ENCODE measurements at regions not wholly inside any gene's neighbourhood (a gene's known extent, or its start where the extent isn't known, plus 50 kb on each side); places are given as distances from the start of the nearest gene placed in this dataset.

- Histone ChIP-seq H3K36me3 (no peaks in the 10 kb centered on the region), H3K9me3 (no peaks in the 10 kb centered on the region), H3K27ac (peak overlapping the region; percentile 45 to 85 (median 68)), H3K4me3 (no peak overlapping the region), H3K4me1 (peaks cover 6 to 21% of the 10 kb centered on the region in 2 donors), H3K27me3 (no peaks in the 10 kb centered on the region)
- DNase-seq (peak in 1 of 2 donors; percentile 59), ATAC-seq (peak; percentile 65 to 89)
- in situ Hi-C loops (cut with MboI; ENCODE audit: low sequenced_read_pairs in 4 of 4) = no loop called here
- intact Hi-C loops (cut with DNase I; ENCODE audit: low total_unique reads) = no loop called here
- TF ChIP-seq CTCF (IDR thresholded peaks at IDR 0.05 in 4 of 5, conservative IDR thresholded peaks at IDR 0.05 in 1 of 5) = no peak
- no peak for TF ChIP-seq POLR2A (IDR thresholded peaks at IDR 0.05)
Measured at GRCh38 chr13:109274188-109274821, 512.1 kb downstream of the IRS2 start.

DNA sequence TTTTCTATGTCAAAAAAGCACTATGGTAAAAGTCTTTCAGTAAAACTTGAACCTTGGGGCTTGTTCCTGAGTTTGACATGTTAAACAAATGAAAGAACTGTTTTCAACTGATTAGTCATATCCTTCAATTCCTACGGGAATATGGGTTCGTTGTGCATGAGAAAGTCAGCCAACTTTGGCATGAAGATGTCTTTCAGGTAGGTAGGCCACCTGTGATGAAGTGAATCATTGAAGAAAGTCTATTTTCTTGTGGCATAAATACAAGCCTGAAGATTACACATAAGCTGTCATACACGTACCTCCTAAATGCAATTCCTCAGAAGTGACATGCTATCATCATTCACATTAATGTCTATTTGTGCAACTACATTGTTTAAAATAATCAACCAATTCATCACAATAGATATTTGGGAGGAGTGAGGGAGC lies 513.0 kb downstream of the IRS2 start:
- Histone ChIP-seq H3K27me3 (no peaks in the 10 kb centered on the region), H3K9me3 (no peaks in the 10 kb centered on the region), H3K4me1 (peaks cover 6 to 21% of the 10 kb centered on the region in 2 donors), H3K27ac (peak overlapping the region in 3 of 4 donors; percentile 45 to 85 (median 60)), H3K4me3 (no peak overlapping the region), H3K36me3 (no peaks in the 10 kb centered on the region)
- no peak for TF ChIP-seq POLR2A (IDR thresholded peaks at IDR 0.05)
- TF ChIP-seq CTCF (IDR thresholded peaks at IDR 0.05 in 4 of 5, conservative IDR thresholded peaks at IDR 0.05 in 1 of 5) = no peak
- intact Hi-C loops (cut with DNase I; ENCODE audit: low total_unique reads) (no loop called here), in situ Hi-C loops (cut with MboI; ENCODE audit: low sequenced_read_pairs in 4 of 4) (no loop called here)
- DNase-seq = no peak
- no peak for ATAC-seq

DNA sequence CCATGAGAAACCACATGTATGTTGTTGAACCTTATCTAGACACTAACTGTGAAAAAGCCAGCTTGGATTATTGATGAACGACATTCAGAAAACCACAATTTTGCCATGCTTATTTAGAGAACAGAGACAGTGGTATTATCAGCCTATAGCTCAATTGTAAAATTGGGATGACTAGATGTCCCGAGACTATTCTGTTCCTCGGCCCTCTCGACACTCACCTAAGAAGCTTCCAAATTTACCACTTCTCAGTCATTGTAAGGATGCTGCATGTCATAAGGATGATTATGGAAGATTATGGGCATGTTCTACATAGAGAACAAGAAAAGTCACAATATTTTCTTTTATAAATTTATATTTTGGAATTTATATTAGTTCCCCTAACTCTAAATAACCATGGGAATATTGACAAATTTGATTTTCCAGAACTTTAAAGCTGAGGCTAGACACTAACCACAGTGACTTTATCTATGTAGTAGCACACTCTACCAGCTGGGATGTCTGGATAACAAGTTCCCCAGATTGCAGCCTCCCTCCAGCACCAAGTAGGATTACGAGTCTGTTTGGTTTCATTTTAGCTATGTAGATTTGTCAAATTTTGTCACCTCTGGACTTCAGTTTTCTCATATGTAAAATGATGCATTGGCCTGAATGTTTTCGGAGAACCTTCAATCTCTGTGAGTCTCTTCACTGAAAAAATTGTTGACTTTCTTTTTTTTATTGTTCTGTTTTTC lies 513.6 kb downstream of the IRS2 start:
- intact Hi-C loops (cut with DNase I; ENCODE audit: low total_unique reads) = no loop called here
- Histone ChIP-seq H3K27ac (peak overlapping the region in 1 of 4 donors; percentile 85), H3K4me3 (no peak overlapping the region), H3K36me3 (no peaks in the 10 kb centered on the region), H3K9me3 (no peaks in the 10 kb centered on the region), H3K27me3 (no peaks in the 10 kb centered on the region), H3K4me1 (peaks cover 6 to 21% of the 10 kb centered on the region in 2 donors)
- no peak for TF ChIP-seq POLR2A (IDR thresholded peaks at IDR 0.05)
- no peak for TF ChIP-seq CTCF (IDR thresholded peaks at IDR 0.05 in 4 of 5, conservative IDR thresholded peaks at IDR 0.05 in 1 of 5)
- DNase-seq = no peak
- no peak for ATAC-seq
- in situ Hi-C loops (cut with MboI; ENCODE audit: low sequenced_read_pairs in 4 of 4) = no loop called here

- in situ Hi-C loops (cut with MboI; ENCODE audit: low sequenced_read_pairs in 4 of 4) (no loop called here), intact Hi-C loops (cut with DNase I; ENCODE audit: low total_unique reads) (no loop called here)
- H3K9me3 ChIP-seq = no peaks in the 10 kb centered on the region
- no peak overlapping the region for H3K4me3 ChIP-seq
- no peak for TF ChIP-seq POLR2A (IDR thresholded peaks at IDR 0.05)
- no peak for TF ChIP-seq CTCF (IDR thresholded peaks at IDR 0.05 in 4 of 5, conservative IDR thresholded peaks at IDR 0.05 in 1 of 5)
- no peaks in the 10 kb centered on the region for H3K27me3 ChIP-seq
- DNase-seq (no peak), ATAC-seq (no peak)
- H3K36me3 ChIP-seq = no peaks in the 10 kb centered on the region
- H3K27ac ChIP-seq = no peak overlapping the region
- H3K4me1 ChIP-seq = peaks cover 6 to 21% of the 10 kb centered on the region in 2 donors
Measured at GRCh38 chr13:109271555-109272541, 514.5 kb downstream of the IRS2 start.

Data from gastrocnemius medialis (tissue), 4 donors.